ENCODE measurements at regions not wholly inside any gene's neighbourhood (a gene's known extent, or its start where the extent isn't known, plus 50 kb on each side); places are given as distances from the start of the nearest gene placed in this dataset.

GRCh38 chr16:6232056-6232455 lies 1100.6 kb upstream of the RBFOX1 start:
- TF ChIP-seq CTCF (IDR thresholded peaks at IDR 0.05; ENCODE audit: low read depth, low read length) (no peak), MAX (IDR thresholded peaks at IDR 0.05; ENCODE audit: low read depth, low read length) (no peak), POLR2A (IDR thresholded peaks at IDR 0.05; ENCODE audit: extremely low read depth, insufficient read length) (no peak)
